ENCODE measurements at regions not wholly inside any gene's neighbourhood (a gene's known extent, or its start where the extent isn't known, plus 50 kb on each side); places are given as distances from the start of the nearest gene placed in this dataset.

DNA sequence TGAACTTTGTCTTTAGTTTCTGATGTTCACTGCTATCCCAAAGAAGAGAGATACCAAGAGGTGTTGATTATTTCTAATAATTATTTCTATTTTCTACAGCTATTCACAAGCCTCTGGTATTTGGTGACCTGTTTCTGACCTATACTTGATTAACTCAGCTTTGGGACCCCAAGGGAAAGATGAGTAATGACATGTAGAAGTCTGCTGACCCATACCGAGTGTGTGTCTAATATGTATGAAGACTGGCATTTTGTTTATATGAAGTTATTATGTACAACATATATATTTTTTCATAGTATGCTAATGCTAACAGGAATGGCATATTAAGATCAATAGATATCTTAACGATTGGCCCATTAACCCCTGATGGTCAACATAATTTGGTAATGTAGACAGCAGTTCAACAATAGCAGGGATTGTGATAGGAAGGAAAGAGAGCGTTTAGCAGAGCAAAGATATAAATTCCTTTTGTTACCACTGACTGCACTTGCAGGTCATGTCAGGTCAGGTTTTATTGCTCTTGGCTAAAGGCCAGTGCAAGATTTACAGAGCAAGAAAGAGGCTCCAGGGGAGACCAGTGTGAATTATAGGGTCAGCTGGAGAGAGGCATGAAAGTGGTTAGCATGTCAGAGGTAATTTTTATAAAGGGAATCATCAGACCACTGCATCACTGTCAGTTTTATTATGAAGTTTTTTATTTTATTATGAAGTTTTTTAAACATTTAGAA, 94.7 kb upstream of the DIPK2B start:
- intact Hi-C loops (cut with DNase I), result no loop called here
- H3K9me3 ChIP-seq, result no peaks in the 10 kb centered on the region
- DNase-seq, result peak in 2 of 6 donors; percentile 3 to 11
- no peaks in the 10 kb centered on the region for H3K36me3 ChIP-seq
- H3K27me3 ChIP-seq, result peaks cover 0 to 5% (median 2%) of the 10 kb centered on the region in 4 donors
- no peak for FAIRE-seq
- WGBS, 2 donors, result 24 to 30% methylated on average over 3 of the region's 3 CpGs
- H3K4me3 ChIP-seq, result no peak overlapping the region
- TF ChIP-seq, protein P1, sequence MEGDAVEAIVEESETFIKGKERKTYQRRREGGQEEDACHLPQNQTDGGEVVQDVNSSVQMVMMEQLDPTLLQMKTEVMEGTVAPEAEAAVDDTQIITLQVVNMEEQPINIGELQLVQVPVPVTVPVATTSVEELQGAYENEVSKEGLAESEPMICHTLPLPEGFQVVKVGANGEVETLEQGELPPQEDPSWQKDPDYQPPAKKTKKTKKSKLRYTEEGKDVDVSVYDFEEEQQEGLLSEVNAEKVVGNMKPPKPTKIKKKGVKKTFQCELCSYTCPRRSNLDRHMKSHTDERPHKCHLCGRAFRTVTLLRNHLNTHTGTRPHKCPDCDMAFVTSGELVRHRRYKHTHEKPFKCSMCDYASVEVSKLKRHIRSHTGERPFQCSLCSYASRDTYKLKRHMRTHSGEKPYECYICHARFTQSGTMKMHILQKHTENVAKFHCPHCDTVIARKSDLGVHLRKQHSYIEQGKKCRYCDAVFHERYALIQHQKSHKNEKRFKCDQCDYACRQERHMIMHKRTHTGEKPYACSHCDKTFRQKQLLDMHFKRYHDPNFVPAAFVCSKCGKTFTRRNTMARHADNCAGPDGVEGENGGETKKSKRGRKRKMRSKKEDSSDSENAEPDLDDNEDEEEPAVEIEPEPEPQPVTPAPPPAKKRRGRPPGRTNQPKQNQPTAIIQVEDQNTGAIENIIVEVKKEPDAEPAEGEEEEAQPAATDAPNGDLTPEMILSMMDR (IDR thresholded peaks at IDR 0.05), result no peak
- H3K4me1 ChIP-seq, result peaks cover 0 to 4% (median 0%) of the 10 kb centered on the region in 3 donors
- no peak overlapping the region for H3K27ac ChIP-seq
- peak in 1 of 4 donors; percentile 46 for ATAC-seq

DNA sequence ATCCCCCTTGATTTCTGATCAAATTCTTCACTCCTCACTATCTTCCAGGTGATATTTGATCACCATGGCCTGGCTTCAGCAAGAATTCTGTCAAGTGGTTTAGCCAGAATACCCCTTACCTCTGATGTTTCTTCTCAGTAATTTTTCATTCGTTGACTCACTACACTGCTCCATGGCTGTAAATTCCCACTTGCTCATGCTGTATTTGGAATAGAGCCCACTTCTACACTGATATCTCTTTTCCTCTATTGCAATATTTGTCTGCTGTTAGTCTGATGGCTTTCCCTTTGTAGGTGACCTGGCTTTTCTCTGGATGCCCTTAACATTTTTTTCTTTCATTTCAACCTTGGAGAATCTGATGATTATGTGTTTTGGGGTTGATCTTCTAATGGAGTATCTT, 73.9 kb upstream of the DIPK2B start:
- Histone ChIP-seq H3K27ac (no peak overlapping the region), H3K9me3 (no peaks in the 10 kb centered on the region), H3K27me3 (peaks cover 0 to 6% (median 2%) of the 10 kb centered on the region in 4 donors), H3K36me3 (no peaks in the 10 kb centered on the region), H3K4me3 (no peak overlapping the region), H3K4me1 (no peaks in the 10 kb centered on the region)
- FAIRE-seq (no peak), ATAC-seq (no peak), DNase-seq (no peak)
- TF ChIP-seq, protein P1 (IDR thresholded peaks at IDR 0.05), result no peak
- intact Hi-C loops (cut with DNase I), result no loop called here
- 30 to 69% methylated on average over 1 of the region's 1 CpG for WGBS, 2 donors

DNA sequence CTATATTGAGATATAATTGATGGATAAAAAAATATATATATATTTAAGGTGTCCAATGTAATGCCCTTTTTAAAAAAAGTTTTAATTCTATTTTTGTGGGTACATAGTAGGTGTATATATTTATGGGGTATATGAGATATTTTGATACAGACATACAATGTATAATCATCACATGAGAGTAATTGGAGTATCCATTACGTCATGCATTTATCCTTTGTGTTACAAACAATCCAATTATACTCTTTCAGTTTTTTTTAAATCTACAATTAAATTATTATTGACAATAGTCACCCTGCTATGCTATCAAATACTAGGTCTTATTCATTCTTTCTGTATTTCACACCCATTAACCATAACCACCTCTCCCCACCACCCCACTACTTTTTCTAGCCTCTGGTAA, 66.3 kb upstream of the DIPK2B start:
- H3K4me1 ChIP-seq, result no peaks in the 10 kb centered on the region
- intact Hi-C loops (cut with DNase I), result no loop called here
- no peak overlapping the region for H3K4me3 ChIP-seq
- no peak overlapping the region for H3K27ac ChIP-seq
- FAIRE-seq (peak; percentile 57), DNase-seq (no peak), ATAC-seq (no peak)
- peaks cover 0 to 6% (median 2%) of the 10 kb centered on the region in 4 donors for H3K27me3 ChIP-seq
- WGBS, 2 donors, result 37 to 68% methylated on average over 1 of the region's 1 CpG
- H3K9me3 ChIP-seq, result no peaks in the 10 kb centered on the region
- no peaks in the 10 kb centered on the region for H3K36me3 ChIP-seq
- TF ChIP-seq, protein P1 (IDR thresholded peaks at IDR 0.05), result no peak

DNA sequence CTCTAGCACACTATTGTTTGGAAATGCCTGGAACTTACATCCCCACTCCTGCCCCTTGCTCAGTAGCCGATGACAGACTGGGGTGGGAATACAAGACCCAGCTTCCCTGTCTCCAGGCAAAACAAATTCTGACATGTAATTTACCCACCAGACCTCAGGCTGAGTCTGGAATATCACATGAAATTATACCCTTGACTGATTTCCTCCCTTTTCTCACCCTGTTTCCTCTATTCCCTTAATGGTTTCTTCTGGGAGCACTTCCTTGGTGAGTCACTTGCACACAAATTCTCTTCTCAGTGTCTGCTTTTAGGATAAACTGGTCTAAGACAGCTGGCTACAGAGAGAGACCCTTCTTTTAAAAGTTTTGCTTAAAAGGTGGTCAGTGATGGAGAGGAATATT, 65.8 kb upstream of the DIPK2B start:
- Histone ChIP-seq H3K9me3 (no peaks in the 10 kb centered on the region), H3K4me1 (no peaks in the 10 kb centered on the region), H3K36me3 (no peaks in the 10 kb centered on the region), H3K27ac (no peak overlapping the region), H3K4me3 (no peak overlapping the region), H3K27me3 (peaks cover 0 to 6% (median 2%) of the 10 kb centered on the region in 4 donors)
- intact Hi-C loops (cut with DNase I), result no loop called here
- no peak for ATAC-seq
- TF ChIP-seq, protein P1 (IDR thresholded peaks at IDR 0.05), result no peak
- 65 to 70% methylated on average over 1 of the region's 1 CpG for WGBS, 2 donors
- DNase-seq, result no peak
- no peak for FAIRE-seq

DNA sequence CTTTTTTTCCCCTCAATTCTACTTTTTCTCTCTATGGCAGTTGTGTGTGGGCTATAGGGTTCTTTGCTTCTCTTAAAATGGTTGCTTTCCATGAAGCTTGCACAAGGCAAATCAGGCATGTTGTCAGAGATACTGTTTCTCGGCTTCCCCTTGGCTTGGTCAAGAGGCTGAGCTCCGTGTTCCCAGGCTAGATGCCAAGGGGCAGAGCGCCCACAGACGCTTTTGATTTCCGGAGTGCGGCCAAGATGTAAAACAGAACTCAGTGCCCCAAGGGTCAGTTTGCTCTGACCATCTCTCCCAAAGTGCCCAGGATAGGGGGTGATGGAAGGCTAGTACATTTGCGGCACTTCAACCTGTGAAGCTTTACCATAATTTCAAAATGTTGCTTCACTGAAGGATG, 64.2 kb upstream of the DIPK2B start:
- intact Hi-C loops (cut with DNase I), result no loop called here
- ATAC-seq, result no peak
- no peaks in the 10 kb centered on the region for H3K4me1 ChIP-seq
- TF ChIP-seq, protein P1 (IDR thresholded peaks at IDR 0.05), result no peak
- WGBS, 2 donors, result 75 to 77% methylated on average over 7 of the region's 7 CpGs
- no peaks in the 10 kb centered on the region for H3K36me3 ChIP-seq
- no peaks in the 10 kb centered on the region for H3K9me3 ChIP-seq
- H3K27me3 ChIP-seq, result no peaks in the 10 kb centered on the region
- no peak overlapping the region for H3K4me3 ChIP-seq
- DNase-seq, result no peak
- no peak for FAIRE-seq
- no peak overlapping the region for H3K27ac ChIP-seq
